ENCODE measurements at regions not wholly inside any gene's neighbourhood (a gene's known extent, or its start where the extent isn't known, plus 50 kb on each side); places are given as distances from the start of the nearest gene placed in this dataset.
"Not testable (repeated sequence)": the region's sequence is repeated elsewhere in the genome, so short reads cannot be mapped to it uniquely, and the experiment has no call there.

DNA sequence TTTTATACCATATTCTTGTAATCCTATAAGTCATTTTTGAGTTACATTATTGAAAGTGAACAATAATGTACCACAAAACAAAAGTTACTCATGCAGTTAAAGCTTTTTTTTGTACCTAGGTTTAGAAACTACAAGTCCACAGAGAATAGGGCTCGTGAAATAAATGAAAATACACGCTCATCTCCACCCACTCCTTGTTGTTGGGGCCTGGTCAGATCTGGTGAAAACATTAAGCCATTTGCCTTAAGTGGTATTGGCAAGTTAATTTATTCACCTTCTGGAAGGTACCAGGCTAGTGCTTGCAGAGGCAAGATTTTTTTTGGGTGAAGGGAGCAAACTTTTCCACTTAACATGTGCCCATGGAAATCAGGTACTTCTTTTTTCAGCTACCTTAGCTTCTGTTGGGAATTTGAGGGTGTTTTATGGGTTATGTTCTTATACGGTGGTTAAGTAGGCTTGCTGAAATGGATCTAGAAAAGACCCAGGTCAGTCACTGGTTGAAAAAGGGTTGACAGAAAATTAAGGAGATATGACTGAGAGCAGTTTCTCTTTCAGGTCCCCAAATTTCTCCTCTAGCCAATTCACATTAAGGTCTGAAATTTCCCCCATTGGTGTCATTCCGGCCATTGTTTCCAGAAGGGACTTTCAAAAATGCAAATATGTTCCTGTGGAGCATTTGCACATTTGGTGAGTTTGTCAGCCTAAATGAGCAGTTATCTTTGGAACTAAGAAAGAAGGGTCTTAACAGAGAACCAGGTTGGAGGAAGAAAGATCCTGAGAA is 143.3 kb downstream of the KCNRG start:
- DNase-seq, result no peak

DNA sequence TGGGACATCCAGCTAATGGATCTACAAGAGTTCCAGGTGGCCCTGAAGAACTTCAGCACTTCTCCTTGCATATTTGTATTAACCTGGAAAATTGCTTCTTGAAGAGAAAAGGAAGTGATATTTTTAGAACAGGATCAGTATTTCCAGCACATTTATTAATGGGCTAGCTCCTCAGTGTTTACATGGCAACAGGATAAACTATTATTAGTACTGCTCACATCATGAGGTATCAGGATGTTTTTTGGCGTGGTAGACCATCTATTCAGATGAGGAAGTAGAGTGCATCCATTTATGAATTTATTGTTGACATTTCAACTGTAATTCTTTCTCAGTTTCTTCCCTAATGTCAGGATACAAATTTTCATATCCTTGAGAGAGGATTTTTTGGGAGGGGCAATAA is 144.4 kb downstream of the KCNRG start:
- no peak for DNase-seq

DNA sequence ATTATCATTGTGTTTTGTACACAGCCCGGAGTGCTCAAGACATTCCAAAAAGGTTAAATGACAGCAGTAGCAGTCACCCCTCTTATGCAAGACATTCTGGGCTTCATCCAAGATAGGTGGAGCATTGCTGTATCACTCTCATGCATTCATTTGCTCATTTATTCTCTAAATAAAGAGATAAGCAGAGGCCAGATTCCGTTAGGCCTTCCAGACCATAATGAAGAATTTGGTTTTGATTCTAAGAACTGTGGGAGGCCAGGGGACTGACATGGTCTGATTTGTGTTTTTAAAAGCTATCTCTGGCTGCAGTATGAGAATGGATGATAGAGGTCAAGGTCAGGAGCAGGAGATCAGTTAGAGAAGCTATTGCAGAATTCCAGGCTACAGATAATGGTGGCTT is 145.8 kb downstream of the KCNRG start:
- no peak for DNase-seq

DNA sequence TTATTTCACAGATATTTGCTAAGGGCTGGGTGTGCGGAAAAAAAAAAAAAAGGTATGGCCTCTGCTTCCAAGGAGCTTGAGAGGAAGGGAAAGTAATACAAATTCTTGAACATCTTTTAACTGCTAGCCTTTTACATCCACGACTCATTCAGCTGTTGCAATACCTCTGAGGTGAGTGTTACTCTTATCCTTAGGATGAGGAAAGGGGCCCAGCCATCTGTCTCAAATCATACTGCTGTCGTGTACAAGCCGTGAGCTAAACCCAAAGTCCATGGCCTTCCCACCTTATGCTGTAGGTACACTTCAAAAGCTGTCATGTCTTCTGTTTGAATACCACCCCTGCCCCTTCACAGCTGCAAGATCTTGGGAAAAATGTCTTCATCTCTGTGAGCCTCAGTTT is 146.8 kb downstream of the KCNRG start:
- DNase-seq, result no peak

DNA sequence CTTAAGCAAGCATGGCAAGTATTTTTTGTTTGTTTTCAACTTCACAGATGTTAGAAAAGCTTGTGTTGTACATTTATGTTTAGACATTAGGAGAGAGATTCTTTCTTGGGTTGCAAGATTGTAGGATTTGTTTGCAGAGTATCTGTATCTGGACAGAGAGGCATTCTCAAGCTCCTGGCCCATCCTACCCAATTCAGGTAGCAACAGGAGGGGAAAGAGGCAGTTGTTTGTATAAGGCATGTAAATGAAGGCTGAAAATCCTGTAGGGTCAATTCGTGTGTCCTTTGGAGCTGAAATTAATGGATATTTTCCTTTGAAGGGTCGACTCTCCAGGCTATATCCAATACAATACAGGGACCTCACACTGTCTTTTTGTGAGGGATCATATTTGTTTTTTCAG is 147.3 kb downstream of the KCNRG start:
- DNase-seq, result no peak

DNA sequence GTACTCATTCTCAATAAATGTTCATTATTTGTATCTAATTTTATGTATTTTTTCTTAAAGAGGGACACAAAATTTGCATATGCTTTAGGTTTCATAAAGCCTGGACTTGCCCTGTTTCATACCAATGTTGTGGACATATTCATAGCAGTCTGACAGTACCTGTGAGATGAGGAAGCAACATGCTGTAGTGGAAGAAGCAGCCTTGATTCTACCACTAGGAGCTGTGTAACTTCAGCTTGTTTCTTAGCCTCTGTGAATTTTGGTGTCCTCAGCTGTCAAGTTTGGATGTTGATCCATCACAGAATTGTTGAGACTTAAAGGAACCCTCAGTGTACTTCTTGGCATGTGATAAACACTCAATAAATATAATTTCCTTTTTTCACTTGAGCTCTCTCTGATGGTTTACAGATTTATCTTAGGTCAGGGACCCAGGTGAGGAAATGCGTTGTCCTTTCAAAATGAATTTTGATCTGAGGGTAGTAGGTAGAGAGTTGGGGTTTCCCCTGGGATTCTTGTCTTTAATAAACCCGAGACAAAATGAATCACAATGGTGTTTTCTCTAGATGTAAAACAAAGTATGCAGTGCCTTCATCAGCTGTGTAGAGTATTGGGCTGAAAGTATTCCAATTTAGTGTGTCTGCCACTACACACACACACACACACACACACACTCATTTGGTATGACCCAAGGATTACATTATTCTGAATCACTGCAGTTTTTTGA is 152.1 kb downstream of the KCNRG start:
- DNase-seq, result no peak

DNA sequence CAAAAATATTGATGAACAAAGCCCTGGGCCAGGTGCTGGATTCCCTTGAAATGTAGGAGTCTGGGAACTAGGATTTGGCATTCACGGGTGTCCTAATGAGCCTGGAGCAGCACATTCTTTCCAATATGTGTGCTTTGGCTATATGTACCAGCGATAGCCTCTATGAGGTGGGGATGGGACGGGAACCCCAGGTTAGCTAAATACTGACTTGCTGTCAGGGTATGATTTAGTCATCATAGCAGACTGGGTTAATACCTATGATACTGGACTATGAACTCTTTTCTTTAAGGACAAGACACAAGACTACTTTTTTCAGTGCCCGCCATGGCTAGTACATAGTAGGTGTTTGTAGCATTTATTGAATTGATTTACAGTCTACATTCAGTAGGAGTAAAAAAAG is 152.7 kb downstream of the KCNRG start:
- DNase-seq, result no peak

- no peak for DNase-seq
Observed at GRCh38 chr13:50168786-50169185, 153.5 kb downstream of the KCNRG start.

- no peak for DNase-seq
Observed at GRCh38 chr13:50170447-50171037, 155.3 kb downstream of the KCNRG start.

- no peak for DNase-seq
Observed at GRCh38 chr13:50171590-50172282, 156.5 kb downstream of the KCNRG start.

DNA sequence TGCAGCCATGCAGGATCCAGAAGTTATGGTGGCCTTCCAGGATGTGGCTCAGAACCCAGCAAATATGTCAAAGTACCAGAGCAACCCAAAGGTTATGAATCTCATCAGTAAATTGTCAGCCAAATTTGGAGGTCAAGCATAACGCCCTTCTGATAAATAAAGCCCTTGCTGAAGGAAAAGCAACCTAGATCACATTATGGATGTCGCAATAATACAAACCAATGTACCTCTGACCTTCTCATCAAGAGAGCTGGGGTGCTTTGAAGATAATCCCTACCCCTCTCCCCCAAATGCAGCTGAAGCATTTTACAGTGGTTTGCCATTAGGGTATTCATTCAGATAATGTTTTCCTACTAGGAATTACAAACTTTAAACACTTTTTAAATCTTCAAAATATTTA is 157.8 kb downstream of the KCNRG start:
- not testable (repeated sequence) for DNase-seq

GRCh38 chr13:50174630-50175029 is 159.4 kb downstream of the KCNRG start:
- DNase-seq, result no peak

DNA sequence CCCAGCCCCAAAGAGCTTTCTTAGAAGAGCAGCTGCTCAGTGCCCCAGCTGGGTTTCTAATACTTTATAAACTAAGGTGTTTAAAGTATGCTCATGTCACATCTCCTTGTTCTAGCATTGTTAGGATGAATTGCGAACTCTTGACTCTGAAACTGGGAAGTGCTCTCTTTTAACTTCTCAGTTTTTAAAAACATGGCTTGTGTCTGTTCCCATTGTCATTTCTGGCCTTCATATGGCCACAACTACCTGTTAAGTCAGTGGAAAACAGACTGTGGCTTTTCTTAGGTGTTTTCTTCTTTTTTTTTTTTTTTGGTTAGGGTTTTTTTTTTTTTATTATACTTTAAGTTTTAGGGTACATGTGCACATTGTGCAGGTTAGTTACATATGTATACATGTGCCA is 164.7 kb downstream of the KCNRG start:
- DNase-seq, result no peak

DNA sequence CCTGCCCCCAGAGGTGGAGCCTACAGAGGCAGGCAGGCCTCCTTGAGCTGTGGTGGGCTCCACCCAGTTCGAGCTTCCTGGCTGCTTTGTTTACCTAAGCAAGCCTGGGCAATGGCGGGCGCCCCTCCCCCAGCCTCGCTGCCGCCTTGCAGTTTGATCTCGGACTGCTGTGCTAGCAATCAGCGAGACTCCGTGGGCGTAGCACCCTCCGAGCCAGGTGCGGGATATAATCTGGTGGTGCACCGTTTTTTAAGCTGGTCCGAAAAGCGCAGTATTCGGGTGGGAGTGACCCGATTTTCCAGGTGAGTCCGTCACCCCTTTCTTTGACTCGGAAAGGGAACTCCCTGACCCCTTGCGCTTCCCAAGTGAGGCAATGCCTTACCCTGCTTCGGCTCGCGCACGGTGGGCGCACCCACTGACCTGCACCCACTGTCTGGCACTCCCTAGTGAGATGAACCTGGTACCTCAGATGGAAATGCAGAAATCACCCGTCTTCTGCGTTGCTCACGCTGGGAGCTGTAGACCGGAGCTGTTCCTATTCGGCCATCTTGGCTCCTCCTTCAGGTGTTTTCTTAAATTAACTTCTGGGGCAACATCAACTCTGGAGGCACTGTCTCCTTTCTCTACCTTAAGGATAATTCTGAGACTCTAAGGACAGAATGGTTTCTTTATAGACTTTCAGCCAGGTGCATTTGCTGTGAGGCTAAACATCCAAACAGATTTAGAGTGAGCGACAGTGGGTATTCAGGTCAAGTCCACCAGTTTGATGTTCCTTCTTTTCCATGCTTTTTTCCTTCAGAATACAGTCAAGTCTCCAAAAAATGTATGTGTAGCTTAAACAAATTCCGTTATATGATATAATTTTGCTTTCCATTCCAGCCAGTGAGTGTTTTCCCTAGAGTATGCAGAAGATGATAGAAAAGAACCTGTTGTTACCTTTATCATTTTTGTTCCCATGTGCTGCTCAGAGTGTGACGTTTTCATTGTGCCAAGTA is 170.8 kb downstream of the KCNRG start:
- DNase-seq, result not testable (repeated sequence)

- DNase-seq, result no peak
Observed at GRCh38 chr13:50187352-50188029, 172.2 kb downstream of the KCNRG start.

- DNase-seq, result no peak
Observed at GRCh38 chr13:50188696-50189095, 173.5 kb downstream of the KCNRG start.

DNA sequence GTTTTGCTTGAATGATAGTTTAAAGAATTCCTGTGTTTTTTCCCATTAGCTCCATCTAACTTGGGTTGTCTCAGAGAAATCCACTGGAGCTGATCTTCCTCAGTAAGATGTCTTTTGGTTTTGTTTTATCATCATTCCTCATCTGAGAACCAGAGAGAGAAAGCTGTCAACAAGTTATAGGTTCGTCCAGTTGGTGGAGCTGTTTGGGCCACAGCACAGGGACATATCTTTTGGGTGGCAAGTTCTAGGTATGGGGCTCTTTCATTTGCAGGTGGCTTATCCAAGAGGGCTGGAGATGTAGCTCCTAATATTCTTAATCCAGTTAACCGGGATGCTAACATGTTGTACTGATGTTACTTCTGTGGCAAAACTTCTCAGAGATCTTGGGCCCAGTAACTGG is 174.2 kb downstream of the KCNRG start:
- DNase-seq, result no peak

GRCh38 chr13:50191004-50191403 is 175.8 kb downstream of the KCNRG start:
- DNase-seq, result no peak

- no peak for DNase-seq
Observed at GRCh38 chr13:50192272-50192813, 177.1 kb downstream of the KCNRG start.

- DNase-seq, result no peak
Observed at GRCh38 chr13:50195045-50195444, 179.8 kb downstream of the KCNRG start.

DNA sequence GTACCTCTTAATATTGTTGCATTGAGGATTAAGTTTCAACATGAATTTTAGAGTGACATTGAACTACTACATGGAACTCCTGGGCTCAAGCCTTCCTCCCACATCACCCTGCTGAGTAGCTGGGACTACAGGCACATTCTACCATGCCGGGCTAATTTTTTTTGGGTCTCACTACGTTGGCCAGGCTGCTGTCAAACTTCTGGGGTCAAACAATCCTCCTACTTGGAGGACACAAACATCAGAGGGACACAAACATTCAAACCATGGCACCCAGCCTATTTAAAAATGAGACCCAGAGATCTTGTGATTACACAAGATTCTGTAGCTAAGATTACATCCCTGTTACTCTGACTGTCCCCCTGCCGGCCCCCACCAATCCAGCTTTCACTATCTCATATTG is 180.9 kb downstream of the KCNRG start:
- DNase-seq, result no peak
